22Rv1 (cell line): ENCODE measurements at regions not wholly inside any gene's neighbourhood (a gene's known extent, or its start where the extent isn't known, plus 50 kb on each side); places are given as distances from the start of the nearest gene placed in this dataset.

Source experiments
- H3K27ac ChIP-seq: fragments of 450-650 bp; 2 replicates; pipeline ENCODE4 v1.5.1; 2017
- CTCF ChIP-seq: fragments of 450-650 bp; IDR thresholded peaks from 2 replicates; pipeline ENCODE4 v1.5.1; 2017; ENCODE audit warnings: mild to moderate bottlenecking
- ZFX ChIP-seq: fragments of 450-650 bp; IDR thresholded peaks from 2 replicates; pipeline ENCODE4 v1.6.1; 2017; ENCODE audit warnings: antibody characterized with exemption, borderline replicate concordance

GRCh38 chr3:99066863-99067262, 165.4 kb upstream of the DCBLD2 start:
- no peak overlapping the region for H3K27ac ChIP-seq
- no peak for TF ChIP-seq CTCF
- no peak for TF ChIP-seq ZFX

GRCh38 chr3:99049164-99049563, 147.7 kb upstream of the DCBLD2 start:
- TF ChIP-seq CTCF (no peak), ZFX (no peak)
- H3K27ac ChIP-seq: no peak overlapping the region

GRCh38 chr3:99041747-99042146, 140.3 kb upstream of the DCBLD2 start:
- TF ChIP-seq CTCF (no peak), ZFX (no peak)
- no peak overlapping the region for H3K27ac ChIP-seq

GRCh38 chr3:99031778-99032177, 130.3 kb upstream of the DCBLD2 start:
- TF ChIP-seq CTCF (no peak), ZFX (no peak)
- no peak overlapping the region for H3K27ac ChIP-seq

GRCh38 chr3:99023590-99024192, 122.2 kb upstream of the DCBLD2 start:
- H3K27ac ChIP-seq: no peak overlapping the region
- TF ChIP-seq ZFX (no peak), CTCF (peak; percentile 78)

GRCh38 chr3:99021466-99021865, 120.0 kb upstream of the DCBLD2 start:
- TF ChIP-seq ZFX (no peak), CTCF (no peak)

GRCh38 chr3:99016452-99016851, 115.0 kb upstream of the DCBLD2 start:
- no peak overlapping the region for H3K27ac ChIP-seq
- no peak for TF ChIP-seq ZFX
- no peak for TF ChIP-seq CTCF

More at GRCh38 chr3:99021466-99021865, 120.0 kb upstream of the DCBLD2 start:
- H3K27ac ChIP-seq: no peak overlapping the region
